NOMO-1 (cell line): ENCODE measurements at regions not wholly inside any gene's neighbourhood (a gene's known extent, or its start where the extent isn't known, plus 50 kb on each side); places are given as distances from the start of the nearest gene placed in this dataset.
A peak's percentile ranks its signal among the peaks of the same experiment; 100 is the strongest.
"Not testable (repeated sequence)": the region's sequence is repeated elsewhere in the genome, so short reads cannot be mapped to it uniquely, and the experiment has no call there.

ENCODE experiments used
- DNase-seq, 2 experiments: peaks; one replicate each; lab custom pipeline; 2025; ENCODE audit not compliant: unreplicated experiment in 2 of 2; lab: John Stamatoyannopoulos, UW

DNA sequence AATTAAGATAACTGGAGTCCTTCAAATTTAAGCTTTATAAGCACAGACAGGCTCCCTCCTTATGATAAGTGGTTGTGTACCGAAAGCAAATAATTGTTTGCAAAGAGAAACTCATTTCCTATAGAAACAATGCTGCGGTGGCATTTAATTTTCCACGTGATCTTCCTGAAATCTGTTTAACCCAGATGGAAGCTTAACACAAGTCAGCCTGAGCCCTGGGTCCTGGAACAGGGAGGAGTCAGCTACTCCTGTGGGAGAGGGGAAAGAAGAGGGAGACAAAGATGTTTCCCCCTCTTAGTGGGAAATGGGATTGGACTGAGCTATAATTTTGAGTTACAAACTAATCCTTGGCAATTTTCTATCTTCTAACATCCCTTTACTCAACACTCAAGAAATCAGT is 136.5 kb downstream of the ELOVL4 start:
- no peak for DNase-seq

DNA sequence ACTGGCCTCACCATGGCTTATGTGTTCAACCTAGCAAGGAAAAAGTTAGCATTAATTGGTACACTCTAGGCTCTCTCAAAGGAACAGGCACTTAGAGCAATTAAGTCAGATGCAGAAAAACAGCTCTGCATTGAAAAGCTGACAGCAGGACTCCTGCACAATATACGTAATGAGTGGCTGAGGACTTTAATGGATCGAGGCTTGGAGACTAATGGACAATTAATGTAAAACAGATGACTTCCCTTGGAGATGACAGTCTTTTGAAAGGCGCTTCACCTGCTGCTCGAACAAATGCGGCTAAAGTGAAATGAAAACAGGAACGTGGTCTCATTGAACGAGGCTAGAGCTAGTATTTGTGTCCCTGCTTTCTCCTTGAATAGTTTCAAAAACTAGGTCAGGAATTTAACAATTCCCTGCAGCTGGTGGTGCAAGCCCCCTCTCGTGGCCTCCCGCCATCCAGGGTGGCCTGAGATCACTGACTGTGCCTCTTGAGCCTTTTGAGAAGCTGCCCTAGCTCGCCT is 137.1 kb downstream of the ELOVL4 start:
- no peak for DNase-seq

DNA sequence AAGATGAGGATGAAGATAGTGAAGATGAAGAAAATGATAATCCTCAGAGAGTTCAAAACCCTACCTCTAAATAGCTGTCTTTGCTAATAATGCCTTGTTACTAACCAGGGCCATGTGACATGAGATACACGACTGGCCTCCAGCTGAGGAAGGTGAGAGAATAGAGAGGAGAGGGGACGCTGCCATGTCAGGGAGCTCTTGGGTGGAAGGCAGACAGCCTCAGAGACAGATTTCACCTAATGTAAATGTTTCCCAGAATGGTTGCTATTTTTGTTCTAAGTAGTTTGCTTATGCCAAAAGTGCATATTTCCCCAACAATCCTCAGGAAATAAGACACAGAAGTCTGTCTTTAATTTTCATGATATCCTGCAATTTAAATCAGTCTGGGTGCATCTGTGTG is 138.4 kb downstream of the ELOVL4 start:
- DNase-seq, result no peak

GRCh38 chr6:79806661-79807060 is 140.7 kb downstream of the ELOVL4 start:
- not testable (repeated sequence) for DNase-seq

DNA sequence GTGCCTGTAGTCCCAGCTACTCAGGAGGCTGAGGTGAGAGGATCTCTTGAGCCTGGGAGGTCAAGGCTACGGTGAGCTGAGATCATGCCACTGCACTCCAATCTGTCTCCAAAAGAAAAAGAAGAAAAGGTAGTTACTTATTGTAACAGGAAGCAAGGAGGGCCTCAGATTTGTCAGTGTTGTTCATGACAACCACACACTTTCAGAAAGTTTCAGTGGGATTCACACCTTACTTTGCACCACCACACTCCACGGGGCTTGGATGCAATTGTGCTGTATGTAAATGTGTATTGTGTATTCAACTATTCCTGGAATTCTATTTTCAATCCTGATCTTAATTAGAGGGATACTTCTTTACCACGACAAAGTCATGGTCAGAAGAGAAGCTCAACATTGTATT is 142.6 kb downstream of the ELOVL4 start:
- DNase-seq, result no peak

DNA sequence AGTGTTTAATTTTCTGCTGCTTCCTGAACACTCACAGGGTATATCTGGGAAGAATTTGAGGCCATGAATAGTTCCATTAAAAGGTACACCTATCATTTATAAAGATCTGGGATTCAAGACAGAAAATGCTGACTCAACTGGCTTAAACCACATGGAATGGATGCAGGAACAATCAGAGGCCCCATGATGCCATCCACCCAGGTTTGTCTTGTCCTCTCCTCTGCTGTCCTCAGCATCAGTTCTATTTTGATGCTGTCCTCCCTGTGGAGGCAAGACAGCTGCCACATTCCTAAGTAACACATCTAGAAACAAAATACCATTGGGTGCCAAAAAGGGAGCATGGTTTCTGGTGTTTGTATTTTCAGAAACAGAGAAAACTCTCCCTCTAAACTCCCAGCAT is 143.4 kb downstream of the ELOVL4 start:
- no peak for DNase-seq

DNA sequence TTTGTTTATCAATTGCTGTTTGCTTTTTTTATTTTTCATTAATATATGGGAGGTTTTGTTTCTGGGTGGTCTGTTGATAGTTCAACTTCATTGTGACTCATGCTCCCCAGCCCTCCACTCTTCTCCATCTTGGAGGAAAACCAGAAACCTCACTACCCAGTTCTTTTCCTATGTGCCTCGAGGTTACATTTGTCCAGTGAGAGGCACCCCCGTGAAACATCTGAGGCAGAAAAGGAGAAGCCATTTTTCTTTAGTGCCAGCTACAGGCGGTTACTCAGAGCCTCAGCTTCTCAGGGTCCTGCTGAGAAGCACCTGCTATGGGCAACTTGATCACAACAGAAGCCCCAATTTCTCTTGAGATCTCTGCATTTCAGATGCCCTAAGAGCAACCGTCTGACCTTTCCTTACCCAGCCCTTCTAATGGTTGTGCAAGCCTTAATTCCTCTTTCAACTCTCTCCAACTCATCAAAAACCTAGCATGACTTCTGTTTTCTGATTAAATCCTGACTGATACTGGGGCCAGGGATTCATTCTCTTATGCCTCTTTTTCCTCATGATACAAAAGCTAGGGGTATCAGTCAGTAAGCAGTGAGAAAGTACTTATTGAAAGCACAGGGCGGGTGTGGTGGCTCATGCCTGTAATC is 144.6 kb downstream of the ELOVL4 start:
- DNase-seq, result peak; percentile 60 to 79

DNA sequence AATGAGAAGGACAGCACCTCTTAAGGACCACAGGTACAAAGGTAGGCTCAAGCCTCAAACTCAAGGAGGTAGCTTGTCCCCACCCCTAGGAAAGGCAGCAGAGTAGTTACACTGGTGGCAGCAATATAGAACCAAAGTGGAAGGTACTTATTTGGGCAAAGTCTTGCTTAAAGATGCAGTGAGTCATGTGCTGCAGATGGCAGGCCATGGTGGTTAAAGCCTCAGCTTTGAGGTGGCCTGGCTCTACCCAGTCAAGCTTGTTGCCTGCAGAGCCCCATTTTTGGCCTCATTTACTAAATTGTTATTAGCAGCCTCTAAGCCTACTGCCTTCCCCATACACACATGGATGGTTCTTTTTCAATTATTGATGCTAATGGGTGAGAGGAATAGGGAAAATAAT is 146.0 kb downstream of the ELOVL4 start:
- DNase-seq, result peak; percentile 6 to 13

- no peak for DNase-seq
These were observed 148.5 kb downstream of the ELOVL4 start for GRCh38 chr6:79798841-79799240.

GRCh38 chr6:79797912-79798311 is 149.4 kb downstream of the ELOVL4 start:
- DNase-seq, result no peak

DNA sequence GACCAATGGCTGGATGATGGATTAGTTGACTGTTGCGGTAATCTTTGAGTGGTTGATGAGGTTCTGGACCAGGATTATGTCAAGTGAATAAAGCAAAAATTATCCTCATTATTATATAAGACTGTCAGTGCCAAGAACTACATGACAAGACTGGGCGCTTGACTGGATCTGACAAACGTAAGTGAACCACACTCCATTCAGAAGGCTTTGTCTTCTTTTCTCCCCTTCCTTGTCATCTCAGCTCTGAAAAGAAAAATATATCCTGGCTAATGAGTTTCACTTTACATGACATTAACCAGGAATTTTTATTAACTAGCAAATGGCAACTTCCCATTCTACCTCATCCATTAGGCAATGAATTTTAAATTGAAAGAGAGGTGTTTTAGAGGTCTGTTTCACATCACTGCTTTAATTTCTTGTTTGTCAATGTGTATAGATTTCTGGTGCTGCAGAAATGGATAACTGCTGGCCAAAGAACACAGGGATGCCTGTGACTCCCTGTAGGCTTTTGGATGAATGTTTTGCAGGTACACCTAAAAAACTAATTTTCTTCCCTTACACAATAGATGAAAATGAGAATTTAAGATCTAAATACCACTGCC is 150.1 kb downstream of the ELOVL4 start:
- DNase-seq, result no peak

DNA sequence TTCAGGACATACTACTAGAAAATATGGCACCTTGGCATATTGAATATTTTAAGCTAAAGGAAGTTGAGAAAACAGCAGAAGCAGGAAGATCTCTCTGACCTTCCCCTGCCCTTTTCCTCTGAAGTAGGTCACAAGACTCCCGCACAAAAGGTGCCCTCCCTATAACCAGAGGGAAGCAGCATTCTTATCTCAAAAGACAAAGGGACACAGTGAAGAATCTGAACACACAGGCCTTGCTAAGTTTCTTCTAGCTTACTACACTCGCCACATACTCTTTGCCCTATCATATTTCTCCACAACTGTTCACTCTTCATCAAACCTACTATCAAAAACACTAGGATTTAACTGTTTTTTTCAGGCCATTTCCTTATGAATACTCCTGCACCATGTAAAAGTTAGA is 151.2 kb downstream of the ELOVL4 start:
- DNase-seq, result no peak

GRCh38 chr6:79789896-79790295 is 157.5 kb downstream of the ELOVL4 start:
- no peak for DNase-seq

DNA sequence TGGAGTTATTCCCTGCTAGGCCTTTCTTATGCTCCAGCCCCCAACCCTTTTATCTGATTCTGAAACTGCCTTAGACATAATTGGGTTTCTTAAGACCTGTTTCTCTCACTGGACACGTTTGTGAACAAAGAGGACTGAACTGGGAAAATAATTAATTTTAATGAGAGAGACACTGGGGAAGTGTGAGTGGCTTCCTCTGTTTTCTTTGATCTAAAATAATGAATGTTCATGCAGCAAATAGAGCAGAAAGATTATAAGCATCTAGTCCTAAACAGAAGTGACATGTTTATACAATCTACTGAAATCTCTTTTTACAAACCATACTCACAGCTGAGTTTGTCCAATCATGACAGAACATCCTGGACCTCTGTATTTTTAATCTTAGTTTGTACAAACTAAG is 157.6 kb downstream of the SH3BGRL2 start:
- DNase-seq, result no peak

- no peak for DNase-seq
These were observed 156.5 kb downstream of the SH3BGRL2 start for GRCh38 chr6:79787626-79788025.

DNA sequence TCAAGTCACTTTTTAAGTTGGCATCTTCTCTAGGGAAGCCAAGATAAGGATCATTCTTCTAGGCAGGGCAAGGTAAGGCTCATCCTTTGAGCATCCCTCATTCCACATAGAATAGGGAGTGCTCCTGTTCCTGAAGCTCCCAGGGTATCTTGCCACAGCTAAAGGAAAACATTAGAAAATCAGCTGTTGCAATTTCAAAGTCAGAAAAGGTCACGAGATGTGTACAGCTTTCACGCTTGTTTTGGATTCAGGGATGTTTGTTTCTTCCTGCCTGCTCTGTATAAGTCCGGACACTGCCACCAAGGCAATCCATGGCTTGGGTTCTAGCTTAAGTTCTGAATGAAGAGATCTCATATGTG is 153.2 kb downstream of the SH3BGRL2 start:
- no peak for DNase-seq

DNA sequence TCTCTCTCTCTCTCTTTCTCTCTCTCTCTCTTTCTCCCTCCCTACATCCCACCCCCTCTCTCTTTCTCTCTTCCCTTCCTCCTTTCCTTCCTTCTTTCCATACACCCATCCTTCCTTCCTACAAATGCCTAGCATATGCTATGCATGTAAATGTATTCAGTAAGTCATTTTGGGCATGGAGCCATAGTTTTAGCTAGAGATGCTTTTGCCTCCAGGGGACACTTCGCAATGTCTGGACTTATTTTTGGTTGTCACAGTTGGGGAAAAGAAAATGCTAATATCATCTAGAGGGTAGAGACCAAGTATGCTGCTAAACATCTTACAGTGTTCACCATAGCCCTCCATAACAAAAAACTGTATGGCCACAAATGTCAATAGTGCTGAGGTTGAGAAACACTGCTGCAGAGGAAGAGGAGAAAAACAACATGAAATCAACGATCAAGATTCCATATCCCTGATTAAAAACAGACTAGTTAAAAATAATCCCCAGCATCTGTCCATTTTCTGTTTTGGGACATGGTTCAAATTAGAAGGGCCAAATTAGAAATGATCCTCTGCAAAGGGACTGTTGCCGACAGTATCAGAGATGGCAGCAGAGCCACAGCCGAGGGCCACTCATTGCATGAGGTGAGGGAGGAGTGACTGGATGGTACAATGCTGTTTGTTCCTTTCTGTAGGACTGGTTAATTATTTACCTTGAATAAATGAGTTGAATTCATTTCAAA is 152.7 kb downstream of the SH3BGRL2 start:
- DNase-seq, result no peak

- no peak for DNase-seq
These were observed 151.9 kb downstream of the SH3BGRL2 start for GRCh38 chr6:79782792-79783580.

GRCh38 chr6:79781916-79782315 is 150.8 kb downstream of the SH3BGRL2 start:
- no peak for DNase-seq

GRCh38 chr6:79780881-79781280 is 149.8 kb downstream of the SH3BGRL2 start:
- DNase-seq, result no peak

GRCh38 chr6:79778816-79779215 is 147.7 kb downstream of the SH3BGRL2 start:
- no peak for DNase-seq
